ENCODE measurements at regions not wholly inside any gene's neighbourhood (a gene's known extent, or its start where the extent isn't known, plus 50 kb on each side); places are given as distances from the start of the nearest gene placed in this dataset.

DNA sequence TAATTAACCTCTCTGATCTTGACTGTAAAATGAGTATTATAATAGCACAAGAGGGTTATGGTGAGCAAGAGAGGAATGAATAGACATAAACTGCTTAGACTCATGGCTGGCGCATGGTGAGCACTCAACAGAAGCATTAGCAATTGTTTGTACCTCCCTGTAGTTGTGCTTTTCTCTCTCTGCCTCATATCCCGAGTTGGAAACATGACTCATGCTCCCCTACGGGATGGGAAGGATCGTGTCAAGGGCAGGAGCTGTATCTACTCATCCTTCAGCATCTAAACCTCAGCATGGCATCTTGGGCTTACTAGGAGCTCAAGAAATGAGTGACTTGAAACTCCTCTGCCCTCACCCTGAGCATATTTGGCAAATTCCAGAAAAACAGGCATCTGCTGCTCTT, 299.6 kb downstream of the MAP2K4 start:
- no peaks in the 10 kb centered on the region for H3K27me3 ChIP-seq (ENCODE audit: control insufficient read depth, insufficient read depth, low read length)
- ChIA-PET CTCF (no interaction called here), POLR2A (no interaction called here)
- H3K4me3 ChIP-seq (ENCODE audit: low read depth in 2 of 2, low read length in 2 of 2), result no peak overlapping the region
- no peak overlapping the region for H3K27ac ChIP-seq (ENCODE audit: low read length)
- in situ Hi-C loops (cut with HindIII; ENCODE audit: low pct_unique_long_range_greater_than_20kb, low sequenced_read_pairs), result no loop called here
- ATAC-seq (no peak), DNase-seq (ENCODE audit: low read depth, low spot score) (no peak)
- TF ChIP-seq POLR2AphosphoS5 (IDR thresholded peaks at IDR 0.05; ENCODE audit: low read depth, low read length) (no peak), TCF7L2 (IDR thresholded peaks at IDR 0.05; ENCODE audit: low read depth, low read length) (no peak), SIN3A (IDR thresholded peaks at IDR 0.05; ENCODE audit: borderline replicate concordance, insufficient read depth, low read depth, low read length) (no peak)
- TF ChIP-seq, protein P1, sequence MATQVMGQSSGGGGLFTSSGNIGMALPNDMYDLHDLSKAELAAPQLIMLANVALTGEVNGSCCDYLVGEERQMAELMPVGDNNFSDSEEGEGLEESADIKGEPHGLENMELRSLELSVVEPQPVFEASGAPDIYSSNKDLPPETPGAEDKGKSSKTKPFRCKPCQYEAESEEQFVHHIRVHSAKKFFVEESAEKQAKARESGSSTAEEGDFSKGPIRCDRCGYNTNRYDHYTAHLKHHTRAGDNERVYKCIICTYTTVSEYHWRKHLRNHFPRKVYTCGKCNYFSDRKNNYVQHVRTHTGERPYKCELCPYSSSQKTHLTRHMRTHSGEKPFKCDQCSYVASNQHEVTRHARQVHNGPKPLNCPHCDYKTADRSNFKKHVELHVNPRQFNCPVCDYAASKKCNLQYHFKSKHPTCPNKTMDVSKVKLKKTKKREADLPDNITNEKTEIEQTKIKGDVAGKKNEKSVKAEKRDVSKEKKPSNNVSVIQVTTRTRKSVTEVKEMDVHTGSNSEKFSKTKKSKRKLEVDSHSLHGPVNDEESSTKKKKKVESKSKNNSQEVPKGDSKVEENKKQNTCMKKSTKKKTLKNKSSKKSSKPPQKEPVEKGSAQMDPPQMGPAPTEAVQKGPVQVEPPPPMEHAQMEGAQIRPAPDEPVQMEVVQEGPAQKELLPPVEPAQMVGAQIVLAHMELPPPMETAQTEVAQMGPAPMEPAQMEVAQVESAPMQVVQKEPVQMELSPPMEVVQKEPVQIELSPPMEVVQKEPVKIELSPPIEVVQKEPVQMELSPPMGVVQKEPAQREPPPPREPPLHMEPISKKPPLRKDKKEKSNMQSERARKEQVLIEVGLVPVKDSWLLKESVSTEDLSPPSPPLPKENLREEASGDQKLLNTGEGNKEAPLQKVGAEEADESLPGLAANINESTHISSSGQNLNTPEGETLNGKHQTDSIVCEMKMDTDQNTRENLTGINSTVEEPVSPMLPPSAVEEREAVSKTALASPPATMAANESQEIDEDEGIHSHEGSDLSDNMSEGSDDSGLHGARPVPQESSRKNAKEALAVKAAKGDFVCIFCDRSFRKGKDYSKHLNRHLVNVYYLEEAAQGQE (IDR thresholded peaks at IDR 0.05; ENCODE audit: insufficient read depth in 1 of 2, low read depth in 2 of 2, low read length in 1 of 2), result no peak
- TF ChIP-seq, protein P2, sequence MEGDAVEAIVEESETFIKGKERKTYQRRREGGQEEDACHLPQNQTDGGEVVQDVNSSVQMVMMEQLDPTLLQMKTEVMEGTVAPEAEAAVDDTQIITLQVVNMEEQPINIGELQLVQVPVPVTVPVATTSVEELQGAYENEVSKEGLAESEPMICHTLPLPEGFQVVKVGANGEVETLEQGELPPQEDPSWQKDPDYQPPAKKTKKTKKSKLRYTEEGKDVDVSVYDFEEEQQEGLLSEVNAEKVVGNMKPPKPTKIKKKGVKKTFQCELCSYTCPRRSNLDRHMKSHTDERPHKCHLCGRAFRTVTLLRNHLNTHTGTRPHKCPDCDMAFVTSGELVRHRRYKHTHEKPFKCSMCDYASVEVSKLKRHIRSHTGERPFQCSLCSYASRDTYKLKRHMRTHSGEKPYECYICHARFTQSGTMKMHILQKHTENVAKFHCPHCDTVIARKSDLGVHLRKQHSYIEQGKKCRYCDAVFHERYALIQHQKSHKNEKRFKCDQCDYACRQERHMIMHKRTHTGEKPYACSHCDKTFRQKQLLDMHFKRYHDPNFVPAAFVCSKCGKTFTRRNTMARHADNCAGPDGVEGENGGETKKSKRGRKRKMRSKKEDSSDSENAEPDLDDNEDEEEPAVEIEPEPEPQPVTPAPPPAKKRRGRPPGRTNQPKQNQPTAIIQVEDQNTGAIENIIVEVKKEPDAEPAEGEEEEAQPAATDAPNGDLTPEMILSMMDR (IDR thresholded peaks at IDR 0.05), result no peak
- no peaks in the 10 kb centered on the region for H3K9me3 ChIP-seq (ENCODE audit: control insufficient read depth, insufficient read depth, low read depth, low read length)
- BruUV-seq (replicated peaks), result no TSS peak
- no peaks in the 10 kb centered on the region for H3K4me1 ChIP-seq (ENCODE audit: control insufficient read depth, insufficient read depth, low read length)
- intact Hi-C loops (cut with micrococcal nuclease; ENCODE audit: unreplicated experiment), result no loop called here
- no peaks in the 10 kb centered on the region for H3K36me3 ChIP-seq (ENCODE audit: control insufficient read depth, insufficient read depth, low read length)

- no peak overlapping the region for H3K27ac ChIP-seq (ENCODE audit: low read length)
- TF ChIP-seq, protein P1 (IDR thresholded peaks at IDR 0.05; ENCODE audit: insufficient read depth in 1 of 2, low read depth in 2 of 2, low read length in 1 of 2), result no peak
- TF ChIP-seq TCF7L2 (IDR thresholded peaks at IDR 0.05; ENCODE audit: low read depth, low read length) (no peak), POLR2AphosphoS5 (IDR thresholded peaks at IDR 0.05; ENCODE audit: low read depth, low read length) (no peak), SIN3A (IDR thresholded peaks at IDR 0.05; ENCODE audit: borderline replicate concordance, insufficient read depth, low read depth, low read length) (no peak)
- TF ChIP-seq, protein P2 (IDR thresholded peaks at IDR 0.05), result no peak
- H3K36me3 ChIP-seq (ENCODE audit: control insufficient read depth, insufficient read depth, low read length), result no peaks in the 10 kb centered on the region
- ATAC-seq, result no peak
- in situ Hi-C loops (cut with HindIII; ENCODE audit: low pct_unique_long_range_greater_than_20kb, low sequenced_read_pairs) (no loop called here), intact Hi-C loops (cut with micrococcal nuclease; ENCODE audit: unreplicated experiment) (no loop called here)
- H3K27me3 ChIP-seq (ENCODE audit: control insufficient read depth, insufficient read depth, low read length), result no peaks in the 10 kb centered on the region
- no peak for DNase-seq (ENCODE audit: low read depth, low spot score)
- peaks cover 15% of the 10 kb centered on the region; the same call in 1 of the 2 replicates for H3K9me3 ChIP-seq (ENCODE audit: control insufficient read depth, insufficient read depth, low read depth, low read length)
- no peaks in the 10 kb centered on the region for H3K4me1 ChIP-seq (ENCODE audit: control insufficient read depth, insufficient read depth, low read length)
- no TSS peak for BruUV-seq (replicated peaks)
- ChIA-PET CTCF (no interaction called here), POLR2A (no interaction called here)
- no peak overlapping the region for H3K4me3 ChIP-seq (ENCODE audit: low read depth in 2 of 2, low read length in 2 of 2)
These were observed 307.5 kb downstream of the MAP2K4 start for GRCh38 chr17:12328204-12328603.
